GM18870 (cell line): ENCODE measurements at regions not wholly inside any gene's neighbourhood (a gene's known extent, or its start where the extent isn't known, plus 50 kb on each side); places are given as distances from the start of the nearest gene placed in this dataset.

Experiments used
- ATAC-seq: cut with Tn5 transposase; IDR thresholded peaks from one replicate; pipeline ENCODE4 v1.9.1; 2021; ENCODE audit warnings: moderate library complexity; ENCODE audit not compliant: unreplicated experiment

DNA sequence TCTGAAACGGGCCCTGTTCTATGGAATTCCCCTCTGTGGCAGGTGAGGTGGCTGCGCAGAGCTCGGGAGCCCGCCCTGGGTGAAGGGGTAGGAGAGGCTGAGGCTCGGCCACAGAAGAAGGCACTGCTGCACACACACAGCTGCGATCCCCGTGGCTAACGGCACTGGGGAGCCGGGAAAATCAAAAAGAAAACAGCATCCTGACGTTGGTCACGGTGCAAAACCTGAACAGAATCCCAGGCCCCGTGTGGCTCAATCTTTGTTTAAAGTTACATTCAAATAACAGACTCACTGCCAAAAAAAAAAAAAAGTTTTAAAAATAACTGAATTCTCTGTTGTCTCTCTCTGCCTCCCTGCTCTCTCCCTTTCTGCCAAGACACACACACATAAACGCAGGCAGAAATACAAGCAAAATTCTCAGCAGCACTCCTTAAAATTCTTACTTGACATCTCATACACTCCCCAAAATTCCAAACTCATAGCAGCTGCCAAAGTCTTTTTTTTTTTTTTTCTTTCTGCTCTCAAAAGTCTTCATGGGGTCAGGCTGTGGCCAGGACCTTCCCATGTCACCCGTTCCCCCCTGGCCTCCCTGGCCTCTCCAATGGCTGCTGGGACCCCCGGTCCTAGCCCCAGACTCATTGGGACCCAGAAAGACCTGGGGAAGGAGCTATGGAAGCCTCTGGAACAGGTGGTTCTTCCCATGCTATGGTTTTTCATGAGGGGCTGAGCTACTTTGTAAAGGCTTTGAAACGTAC, 248.8 kb downstream of the TTLL2 start:
- no peak for ATAC-seq

DNA sequence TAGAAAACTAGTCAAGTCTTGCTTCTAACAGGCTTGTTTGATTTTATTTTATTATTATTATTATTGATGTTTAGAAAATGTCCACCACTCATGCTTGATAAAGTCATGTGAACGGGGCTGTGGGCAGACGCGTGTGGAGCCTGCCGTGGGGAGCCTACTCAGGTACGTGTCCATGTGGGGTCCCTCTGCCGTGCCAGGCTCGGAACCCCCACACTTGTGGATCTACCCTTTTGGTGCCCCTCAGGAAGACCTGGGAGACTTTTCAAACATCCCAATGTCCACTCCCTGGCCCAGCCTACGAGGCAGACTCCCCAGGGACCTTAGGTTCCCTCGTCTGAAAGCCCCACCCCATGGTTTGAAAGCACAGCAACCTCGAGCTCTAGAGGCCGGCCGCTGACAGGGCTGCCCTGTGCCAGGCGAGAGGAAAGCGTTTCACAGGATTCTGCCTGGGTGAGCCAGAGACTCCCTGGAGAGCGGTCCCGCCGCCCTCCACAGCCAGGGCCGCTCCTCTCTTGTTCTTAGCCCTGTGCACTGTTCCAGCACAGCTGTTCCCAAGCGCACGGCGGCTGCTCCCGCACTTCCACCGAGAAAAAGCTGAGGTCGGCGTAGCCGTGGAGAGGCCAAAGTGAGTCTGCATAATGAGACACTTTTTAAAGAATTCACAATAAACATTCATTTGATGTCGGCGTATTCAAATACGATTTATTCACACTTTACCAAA, 249.7 kb downstream of the TTLL2 start:
- ATAC-seq = no peak

DNA sequence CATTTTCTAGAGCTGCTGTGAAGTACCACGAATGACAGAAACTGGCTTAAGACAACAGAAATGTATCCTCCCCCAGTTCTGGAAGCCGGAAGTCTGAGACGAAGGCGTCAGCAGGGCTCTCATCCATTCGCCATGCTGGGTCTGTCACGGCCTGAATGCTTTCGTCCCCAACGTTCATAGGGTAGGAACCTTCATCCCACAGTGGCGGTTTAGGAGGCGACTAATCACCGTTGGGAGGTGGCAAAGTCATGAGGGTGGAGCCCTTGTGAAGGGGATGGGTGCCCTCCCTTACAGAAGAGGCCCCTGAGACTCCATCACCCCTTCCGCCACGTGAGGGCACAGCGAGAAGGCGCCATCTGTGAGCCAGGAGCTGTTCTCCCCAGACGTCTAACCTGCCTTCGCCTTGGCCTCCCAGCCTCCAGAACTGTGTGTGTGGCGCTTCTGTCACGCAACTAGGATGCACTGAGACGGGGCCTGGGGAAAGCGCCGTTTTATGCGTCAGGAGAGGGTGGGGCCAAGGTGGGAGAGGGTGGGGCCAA, 250.3 kb downstream of the TTLL2 start:
- no peak for ATAC-seq

DNA sequence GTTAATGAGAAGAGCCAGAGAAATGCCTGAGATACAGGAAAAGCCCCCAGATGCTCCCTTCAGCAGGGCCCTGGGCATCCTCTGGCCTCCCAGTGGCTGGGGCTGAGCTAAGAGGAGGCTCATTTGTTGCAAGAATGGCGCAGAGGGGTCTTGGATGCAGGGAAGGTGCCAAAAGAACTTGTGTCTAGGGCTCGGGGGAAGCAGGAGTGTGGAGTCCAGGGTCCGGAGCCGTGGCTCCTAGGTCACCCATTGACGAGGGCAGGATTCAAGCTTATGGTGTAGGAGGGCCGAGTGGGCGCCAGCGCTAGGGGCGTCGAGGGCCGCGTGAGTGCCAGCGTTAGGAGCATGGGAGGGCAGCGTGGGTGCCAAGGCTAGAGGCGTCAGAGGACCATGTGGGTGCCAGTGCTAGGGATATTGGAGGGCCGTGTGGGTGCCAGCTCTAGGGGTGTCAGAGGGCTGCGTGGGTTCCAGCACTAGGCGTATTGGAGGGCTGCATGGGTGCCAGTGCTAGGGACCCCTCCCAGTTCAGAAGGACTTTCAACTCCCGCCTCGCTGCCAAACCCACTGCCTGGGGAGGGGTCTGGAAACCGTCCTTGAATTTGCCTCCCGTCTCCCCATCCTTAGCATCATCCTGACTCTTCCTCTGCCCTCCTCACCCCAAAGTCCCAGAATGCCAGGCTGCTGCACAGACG, 250.5 kb upstream of the AFDN start:
- no peak for ATAC-seq

DNA sequence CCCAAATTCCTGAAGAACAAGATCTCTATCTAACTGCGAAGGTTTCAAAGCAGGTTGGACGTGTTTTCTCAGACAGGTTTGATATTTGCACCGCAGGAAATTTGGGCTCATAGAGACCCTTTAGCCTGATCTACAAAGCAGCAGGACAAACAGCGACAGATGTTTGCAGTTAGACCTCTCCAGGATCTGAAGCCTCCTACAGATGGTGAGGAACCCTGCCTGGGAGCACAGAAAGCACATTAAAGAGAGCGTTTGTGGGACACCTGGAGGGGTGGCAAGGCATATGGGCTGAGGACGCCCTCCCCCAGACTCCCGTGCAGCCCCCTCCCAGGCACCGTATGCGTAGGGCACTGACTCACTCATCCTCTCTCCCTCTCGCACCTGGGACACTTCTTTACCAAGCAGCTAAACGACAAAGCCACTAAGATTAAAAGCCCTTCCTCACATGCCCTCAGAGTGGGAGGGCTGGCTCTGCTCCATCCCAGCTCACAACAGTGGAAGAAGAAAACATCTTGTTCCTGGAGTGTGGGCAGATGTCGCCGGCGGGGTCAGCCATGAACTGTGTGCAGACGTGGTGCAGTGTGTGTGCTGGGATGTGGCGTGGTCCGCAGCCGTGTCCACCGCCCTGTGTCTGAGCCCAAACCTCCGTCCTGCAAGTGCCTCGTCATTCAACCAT, 249.7 kb upstream of the AFDN start:
- no peak for ATAC-seq

DNA sequence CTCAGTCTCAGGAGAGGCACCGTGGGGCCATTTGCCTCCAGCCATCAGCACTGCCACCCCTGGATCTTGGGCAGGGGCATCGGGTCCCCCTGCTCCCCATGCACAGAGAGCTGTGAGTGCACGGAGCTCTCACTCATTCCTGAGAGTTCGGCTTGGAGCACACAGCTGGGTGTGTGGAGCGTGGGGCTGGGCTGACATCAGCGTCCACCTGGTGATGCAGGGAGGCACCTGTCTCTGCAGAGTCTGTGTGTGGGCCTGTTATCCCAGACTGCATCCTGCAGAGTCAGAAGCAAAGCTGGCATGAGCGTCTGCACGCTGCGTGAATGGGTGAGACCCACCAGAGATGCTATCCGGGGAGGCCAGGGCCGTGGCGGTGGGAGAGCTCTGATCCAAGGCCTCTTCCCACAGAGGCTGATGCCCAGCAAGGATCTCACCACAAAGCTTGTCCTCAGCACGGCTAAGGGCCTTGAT, 248.8 kb upstream of the AFDN start:
- ATAC-seq = no peak

DNA sequence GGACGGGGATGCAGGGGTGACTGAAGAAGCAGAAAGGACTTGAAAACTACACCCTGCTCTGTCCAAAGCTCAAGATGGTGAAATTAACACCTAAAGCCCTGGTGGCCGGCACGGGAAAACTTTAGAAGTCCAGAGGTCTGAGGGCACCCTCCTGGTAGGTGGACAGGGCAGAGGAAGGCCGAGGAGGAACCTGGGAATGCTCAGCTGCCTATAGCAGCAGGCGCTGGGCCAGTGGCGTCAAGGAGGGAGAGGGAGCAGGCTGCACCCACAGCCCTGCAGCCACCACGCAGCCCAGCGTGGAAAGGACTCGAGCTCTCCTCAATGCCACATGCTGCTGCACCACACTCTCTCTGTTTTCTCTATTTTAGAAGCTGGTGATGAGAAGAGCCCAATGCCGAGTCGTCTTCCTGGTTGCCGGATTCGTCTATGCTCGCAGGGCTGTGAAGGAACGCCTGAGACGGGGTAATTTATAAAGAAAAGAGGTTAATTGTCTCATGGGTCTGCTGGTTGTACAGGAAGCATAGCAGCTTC, 248.3 kb upstream of the AFDN start:
- no peak for ATAC-seq

DNA sequence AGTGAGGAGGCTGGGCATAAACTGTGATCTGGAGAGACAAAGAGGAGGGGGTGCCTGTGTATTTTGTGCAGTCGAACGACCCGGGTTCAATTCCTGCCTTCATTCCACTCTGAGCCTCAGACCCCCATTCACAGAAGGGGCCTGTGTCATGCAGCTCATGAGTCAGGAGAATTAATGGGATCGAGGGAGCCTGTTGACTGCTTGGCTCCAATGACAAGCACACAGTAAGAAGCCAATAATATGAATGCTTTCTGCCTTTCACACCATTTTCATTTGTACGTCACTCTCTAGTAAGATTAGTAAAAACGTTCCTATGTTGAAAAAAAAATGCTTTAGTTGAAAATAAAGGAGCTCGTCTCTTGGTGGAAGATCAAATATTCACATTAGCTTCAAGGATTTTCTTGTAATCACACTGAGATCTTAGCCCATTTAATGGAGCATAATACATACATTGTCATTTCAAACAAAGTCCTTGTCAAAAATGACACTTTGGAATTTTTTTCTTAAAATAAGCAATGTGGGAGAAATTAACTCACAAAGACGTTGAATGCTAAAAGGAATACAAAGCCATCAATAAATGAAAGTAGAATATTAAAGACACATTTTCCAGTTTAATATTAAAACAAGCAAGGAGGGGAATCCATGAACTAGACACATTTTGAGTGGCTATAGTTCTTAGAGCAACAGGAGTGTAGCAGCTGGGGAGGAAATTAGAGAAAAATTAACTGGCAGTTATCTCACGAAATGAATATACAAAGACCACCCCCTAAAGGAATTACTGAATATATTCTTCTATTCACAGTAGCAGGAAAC, 246.7 kb upstream of the AFDN start:
- ATAC-seq = no peak

DNA sequence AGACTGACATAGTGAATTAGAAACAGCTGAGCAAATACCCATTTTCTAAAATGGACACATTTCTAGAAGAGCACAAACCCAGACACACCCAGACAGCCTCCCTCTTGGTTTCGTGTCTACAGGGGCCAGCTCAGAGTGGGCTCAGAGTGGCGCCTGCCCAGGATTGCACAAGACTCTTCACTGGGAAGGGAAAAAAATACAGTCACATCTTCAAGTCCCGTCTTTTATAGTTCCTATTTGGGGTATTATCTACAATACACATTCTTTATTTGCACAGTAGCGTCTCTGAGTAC, 246.1 kb upstream of the AFDN start:
- ATAC-seq = no peak

DNA sequence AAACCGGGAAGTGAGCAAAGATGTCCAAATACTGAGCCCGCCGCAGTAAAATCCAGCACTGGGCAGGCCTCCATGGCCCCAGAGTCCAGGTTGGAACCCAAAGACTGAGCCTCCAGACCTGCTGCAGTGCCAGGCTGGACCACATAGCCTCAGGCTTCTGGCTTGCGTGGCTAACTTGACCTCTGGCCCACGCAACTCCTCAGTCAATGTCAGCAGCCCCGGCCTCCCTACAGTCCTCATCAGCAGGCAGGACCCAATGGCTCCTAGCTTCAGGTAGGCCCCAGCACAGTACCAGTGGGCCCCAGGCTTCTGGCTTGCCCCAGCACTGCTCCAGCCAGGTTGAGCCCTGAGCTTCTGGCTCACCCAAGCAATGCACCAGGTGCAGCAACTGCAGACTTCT, 245.1 kb upstream of the AFDN start:
- no peak for ATAC-seq

DNA sequence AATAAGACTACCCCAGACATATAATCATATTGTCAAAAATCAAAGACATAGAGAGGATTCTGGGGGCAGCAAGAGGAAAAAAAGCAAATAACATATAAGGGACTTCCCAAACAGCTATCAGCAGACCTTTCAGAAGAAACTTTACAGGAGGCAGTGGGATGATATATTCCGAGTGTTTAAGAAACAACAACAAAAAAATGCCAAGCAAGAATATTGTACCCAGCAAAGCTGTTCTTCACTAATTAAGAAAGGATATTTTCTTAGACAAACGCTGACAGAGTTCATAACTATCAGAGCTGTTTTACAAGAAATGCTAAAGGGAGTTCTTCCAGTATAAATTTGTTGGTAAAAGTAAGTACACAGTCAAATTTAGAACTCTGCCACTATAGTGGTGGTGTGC, 243.3 kb upstream of the AFDN start:
- no peak for ATAC-seq

DNA sequence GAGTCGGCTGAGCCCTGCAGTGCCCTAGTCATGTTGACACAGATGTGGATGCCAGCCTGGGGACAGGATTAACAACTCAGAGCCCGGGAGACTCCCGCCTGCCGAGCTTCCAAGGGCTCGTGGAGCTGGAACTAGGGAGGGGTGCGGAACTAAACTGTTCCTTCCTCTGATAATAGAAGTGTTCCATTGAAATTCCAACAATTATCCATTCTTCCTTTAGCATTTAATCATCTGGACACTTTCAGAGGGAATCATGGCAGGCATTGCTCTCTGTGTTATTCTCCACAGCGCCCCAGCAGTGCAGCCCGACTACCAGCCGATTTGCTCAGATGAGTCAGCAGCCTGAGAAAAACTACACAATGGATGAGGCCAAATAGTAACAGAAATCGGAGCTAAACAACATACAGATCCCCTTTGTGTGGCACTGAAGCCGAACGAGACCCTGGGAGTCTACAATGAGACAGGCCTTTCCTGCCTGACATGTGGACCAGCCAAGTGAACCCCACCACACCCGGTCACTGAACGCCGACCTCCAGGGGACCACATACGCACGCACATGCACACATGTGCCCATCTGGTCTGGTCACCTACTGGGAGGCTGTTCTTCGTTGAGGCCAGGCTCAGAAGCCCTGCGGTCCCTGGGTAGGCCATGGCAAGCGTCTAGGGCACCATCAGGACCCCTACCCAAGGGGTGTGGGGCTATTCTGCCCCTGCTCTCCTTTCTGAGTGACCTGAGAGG, 238.4 kb upstream of the AFDN start:
- no peak for ATAC-seq

DNA sequence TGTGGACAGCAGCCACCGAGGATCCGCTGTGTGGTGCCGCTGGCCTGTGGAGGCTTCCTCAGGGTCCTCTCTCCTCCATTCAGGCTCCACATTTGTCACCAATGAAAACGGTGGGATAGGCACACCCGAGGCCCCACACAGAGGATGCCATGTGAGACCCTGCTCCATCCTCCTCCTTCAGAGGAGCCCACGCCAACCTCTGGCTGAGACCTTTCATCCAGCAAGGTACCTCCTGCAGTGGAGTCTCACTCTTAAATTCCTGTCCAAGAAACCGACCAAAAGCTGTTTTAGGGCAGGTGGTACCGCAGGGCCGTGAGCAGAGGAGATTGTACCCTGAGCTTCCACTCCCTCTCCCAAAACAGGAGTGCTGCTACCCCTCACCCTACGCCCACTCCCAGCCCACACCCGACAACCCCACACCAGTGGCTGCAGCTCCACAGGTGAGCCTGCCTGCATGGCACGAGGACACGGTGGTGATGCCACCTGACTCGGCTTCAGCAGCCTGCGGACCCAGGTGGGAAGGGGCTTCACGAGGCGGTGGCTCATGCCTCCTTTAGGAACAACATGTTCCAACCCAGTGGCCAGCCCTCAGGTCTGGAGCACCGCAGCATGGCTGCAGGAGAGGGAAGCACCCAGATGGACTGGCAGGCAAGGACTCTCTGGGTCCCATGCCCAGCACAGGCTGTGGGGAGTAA, 237.6 kb upstream of the AFDN start:
- ATAC-seq = no peak

DNA sequence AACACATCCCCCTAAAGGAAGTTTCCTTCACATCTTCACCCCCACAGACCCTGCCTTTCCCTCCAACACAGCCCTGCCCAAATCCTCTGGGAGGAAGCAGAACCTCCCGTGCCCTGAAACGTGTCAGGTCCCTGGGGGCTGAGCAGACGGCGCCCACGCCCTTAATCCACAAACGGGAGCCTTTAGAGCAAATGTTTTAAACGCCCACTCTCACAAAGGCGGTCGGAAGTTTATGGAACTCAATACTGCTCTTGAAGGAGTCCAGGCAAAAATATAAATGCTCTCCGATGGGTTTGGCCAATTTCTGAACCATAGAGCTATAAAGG, 237.1 kb upstream of the AFDN start:
- ATAC-seq = no peak

DNA sequence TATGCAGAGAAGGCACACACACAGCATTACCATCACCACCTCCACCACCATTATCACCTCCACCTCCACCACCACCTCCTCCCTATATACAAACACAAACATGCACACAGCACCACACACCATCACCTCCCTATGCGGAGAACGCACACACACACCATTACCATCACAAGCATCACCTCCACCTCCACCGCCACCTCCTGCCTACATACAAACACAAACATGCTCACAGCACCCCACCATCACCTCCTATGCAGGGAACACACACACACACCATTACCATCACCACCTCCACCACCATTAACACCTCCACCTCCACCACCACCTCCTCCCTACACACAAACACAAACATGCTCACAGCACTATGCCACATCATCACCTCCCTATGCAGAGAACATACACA, 236.5 kb upstream of the AFDN start:
- ATAC-seq = no peak
